Erythroblast (primary cell): ENCODE measurements at regions not wholly inside any gene's neighbourhood (a gene's known extent, or its start where the extent isn't known, plus 50 kb on each side); places are given as distances from the start of the nearest gene placed in this dataset.
"Not testable (repeated sequence)": the region's sequence is repeated elsewhere in the genome, so short reads cannot be mapped to it uniquely, and the experiment has no call there.

Experiments used
- GATA1 ChIP-seq: IDR thresholded peaks from 2 replicates; pipeline ENCODE4 v1.6.1; 2011; ENCODE audit warnings: low read depth, mild to moderate bottlenecking, control low read depth, low read length, moderate library complexity
- POLR2A ChIP-seq: IDR thresholded peaks from 2 replicates; pipeline ENCODE4 v1.6.1; 2011; ENCODE audit warnings: mild to moderate bottlenecking, low read length

GRCh38 chr1:83239568-83239967, 759.4 kb downstream of the TTLL7 start:
- not testable (repeated sequence) for TF ChIP-seq POLR2A, GATA1
